GM18868 (cell line): ENCODE measurements at regions not wholly inside any gene's neighbourhood (a gene's known extent, or its start where the extent isn't known, plus 50 kb on each side); places are given as distances from the start of the nearest gene placed in this dataset.
"Not testable (repeated sequence)": the region's sequence is repeated elsewhere in the genome, so short reads cannot be mapped to it uniquely, and the experiment has no call there.

Experiments used
- ATAC-seq: cut with Tn5 transposase; IDR thresholded peaks from one replicate; pipeline ENCODE4 v1.9.1; 2021; ENCODE audit warnings: mild to moderate bottlenecking, moderate library complexity; ENCODE audit not compliant: unreplicated experiment

DNA sequence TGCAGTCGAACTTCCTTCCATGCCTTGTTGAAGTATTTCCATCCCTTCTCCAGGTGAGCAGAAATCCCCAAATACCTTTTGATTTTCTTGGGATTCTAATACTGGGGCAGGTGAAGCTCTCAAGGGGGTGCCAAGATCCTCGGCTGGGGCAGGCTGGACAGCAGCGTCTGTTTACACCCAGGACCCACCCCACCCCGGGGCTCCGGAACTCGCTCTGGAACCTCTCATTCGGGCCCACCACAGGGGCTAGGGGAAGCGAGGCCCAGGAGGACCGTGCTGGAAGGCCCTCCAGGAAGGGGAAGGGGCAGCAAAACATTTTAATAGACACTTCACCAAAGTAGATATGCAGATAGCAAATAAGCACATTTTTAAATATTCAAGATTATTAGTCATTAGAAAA, 161.9 kb upstream of the GORAB start:
- ATAC-seq: no peak

DNA sequence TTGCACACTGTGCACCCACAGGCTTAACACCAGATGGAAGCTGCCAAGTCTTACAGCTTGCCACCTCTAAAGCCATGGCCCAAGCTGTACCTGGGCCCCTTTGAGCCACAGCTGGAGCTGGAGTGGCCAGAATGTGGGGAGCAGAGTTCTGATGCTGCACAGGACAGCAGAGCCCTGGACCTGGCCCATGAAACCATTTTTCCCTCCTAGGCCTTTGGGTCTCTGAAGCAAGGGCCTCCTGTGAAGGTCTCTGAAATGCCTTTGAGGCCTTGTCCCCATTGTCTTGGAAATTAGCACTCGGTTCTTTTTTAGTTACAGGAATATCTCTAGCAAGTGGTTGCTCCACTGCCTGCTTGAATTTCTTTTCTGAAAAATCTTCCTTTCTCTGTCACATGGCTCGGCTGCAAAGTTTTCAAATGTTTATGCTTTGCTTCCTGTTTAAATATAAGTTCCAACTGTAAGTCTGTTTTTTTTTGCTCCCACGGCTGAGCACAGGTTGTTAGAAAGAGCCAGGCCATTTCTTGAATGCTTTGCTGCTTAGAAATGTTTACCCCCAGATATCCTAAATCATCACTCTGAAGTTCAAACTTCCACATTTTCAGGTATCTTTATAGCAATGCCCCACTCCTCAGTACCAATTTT, 156.8 kb upstream of the GORAB start:
- ATAC-seq: no peak

DNA sequence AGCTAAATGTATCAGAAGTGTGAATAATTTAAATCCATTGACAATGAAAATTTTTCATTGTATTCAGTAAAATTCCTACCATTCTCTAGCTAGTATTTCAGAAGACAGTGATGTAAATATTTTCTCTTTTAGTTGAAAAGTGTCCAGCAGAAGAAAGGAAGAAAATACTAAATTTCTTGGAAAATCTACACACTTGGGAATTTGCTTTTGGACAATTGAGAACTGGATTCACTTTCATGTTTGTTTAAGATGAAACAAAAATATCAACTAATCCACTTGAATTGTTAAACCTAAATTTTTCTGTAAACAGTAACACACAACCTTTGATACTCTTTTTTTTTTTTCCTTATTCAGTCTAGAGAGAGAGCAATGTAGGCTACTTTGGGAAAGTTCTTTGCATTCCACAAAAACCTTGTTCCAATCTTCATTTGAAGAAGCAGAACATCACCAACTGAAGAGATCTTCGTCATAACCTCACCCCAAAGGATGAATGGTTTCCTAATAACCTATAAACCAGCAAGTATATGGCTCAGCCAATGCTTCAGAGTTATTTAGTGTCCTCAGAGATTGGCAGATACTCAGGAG, 155.1 kb upstream of the GORAB start:
- ATAC-seq: no peak

DNA sequence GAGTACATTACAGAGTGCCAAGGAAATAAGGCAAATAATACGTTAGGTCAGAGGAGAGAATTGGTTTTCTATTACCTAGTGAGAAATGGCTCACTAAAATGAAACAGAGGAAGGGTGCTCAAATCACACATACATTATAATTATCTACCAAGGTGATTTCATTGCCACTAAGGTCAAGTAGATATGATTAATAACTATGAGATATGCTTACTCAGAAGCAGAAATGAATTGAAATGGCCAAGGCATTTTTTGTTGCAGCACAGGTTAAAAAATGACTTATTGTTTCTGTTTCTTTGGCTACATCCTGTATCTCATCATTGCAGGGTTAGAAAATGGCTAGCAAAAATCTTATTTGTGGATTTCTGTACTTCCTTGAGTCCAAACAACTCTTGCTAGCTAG, 154.5 kb upstream of the GORAB start:
- no peak for ATAC-seq

DNA sequence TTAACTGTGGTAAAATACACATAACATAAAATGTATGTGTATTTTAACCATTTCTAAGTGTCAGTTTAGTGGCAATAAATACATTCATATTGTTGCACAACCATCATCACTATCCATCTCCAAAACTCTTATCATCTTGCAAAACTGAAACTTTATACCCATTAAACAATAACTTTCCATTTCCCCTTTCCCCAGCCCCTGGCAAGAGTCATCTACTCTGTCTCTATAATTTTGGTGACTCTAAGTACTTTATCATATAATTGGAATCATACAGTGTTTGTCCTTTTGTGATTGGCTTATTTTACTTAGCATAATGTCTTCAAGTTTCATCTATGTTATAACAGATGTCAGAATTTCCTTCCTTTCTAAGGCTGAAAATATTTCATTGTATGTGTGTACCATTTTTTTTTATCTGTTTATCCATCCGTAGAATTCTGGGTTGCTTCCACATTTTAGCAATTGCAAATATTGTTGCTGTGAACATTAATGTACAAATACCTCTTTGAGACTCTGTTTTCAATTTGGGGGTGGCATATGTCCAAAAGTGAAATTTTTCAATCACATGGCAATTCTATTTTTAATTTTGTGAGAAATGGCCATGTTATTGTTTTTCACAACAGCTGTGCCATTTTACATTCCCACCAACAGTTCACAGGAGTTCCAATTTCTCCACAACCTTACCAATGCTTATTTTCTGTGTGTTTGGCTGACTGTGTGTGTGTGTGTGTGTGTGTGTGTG, 153.9 kb upstream of the GORAB start:
- ATAC-seq: no peak

DNA sequence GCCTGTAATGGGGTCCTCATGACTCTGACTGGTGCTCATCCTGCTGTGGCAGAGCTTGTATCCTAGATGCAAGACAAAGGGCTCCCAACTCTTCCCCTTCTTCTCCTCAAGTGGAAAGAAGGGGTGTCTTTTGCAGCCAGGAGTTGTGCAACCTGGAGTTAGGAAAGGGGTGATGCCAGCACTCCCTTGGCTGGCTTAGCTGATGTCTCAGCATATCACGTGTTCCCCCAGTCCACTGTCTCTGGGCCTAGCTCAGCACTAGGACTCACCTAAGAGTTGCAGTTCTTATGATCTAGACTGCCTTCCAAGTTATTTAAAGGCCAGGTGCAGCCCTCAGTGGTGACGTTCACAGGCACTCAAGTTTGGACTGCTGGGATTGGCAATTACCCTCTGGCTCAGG, 146.2 kb upstream of the GORAB start:
- ATAC-seq: no peak

DNA sequence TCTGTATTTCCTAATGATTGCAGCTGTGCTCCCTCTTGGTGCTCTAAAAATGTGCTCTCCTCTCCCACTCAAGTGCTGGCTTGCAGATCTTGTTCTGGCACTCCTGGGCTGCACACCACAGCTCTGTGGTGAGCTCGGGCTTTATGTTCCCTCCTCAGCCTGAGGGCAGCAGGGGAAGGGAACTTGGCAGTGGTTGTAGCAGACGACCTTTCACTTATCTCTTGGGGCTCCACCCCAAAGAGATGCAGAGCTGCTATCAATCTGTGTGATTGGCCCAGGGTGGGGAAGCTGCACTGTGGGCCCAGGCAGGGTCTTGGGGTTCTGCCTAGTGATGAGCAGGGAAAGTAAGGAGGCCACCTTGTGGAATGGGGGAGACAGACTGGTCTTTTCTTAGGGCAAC, 143.5 kb upstream of the GORAB start:
- no peak for ATAC-seq

DNA sequence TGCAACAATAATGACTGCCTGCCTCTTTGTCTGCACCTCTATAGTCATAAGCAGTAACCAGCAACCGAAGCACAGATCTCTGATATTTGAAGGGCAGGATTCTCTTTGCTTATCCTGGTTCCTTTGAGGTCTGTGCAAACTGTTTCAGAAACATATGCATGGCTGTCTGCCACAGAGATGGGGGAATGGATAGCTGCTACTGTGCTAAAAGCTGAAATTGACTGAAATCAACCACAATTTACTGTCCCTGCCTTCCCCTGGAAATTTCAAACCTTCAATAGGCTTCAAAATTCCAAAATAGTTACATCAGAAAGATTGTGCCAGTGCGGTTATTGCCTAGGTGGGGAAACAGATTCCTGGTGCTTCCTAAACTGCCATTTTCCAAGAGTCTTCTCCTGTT, 136.8 kb upstream of the GORAB start:
- no peak for ATAC-seq

DNA sequence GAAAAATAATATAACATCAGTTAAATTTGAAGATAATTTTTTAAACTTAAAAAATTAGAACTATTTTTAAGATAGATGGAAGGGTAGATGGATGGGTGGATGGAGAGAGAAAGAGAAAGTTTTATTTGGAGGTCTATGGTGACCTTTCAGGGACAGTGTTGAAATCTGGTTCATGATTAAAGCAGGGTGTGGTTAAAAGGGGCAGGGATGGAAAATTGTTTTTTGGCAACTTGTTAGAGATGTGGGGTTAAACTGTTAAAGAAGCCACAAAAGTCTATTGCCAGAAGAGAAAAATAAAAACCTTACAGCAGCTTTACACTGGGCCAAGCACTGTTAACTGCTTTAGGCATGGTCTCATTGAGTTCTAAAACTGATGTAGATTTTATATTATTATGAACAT, 134.9 kb upstream of the GORAB start:
- no peak for ATAC-seq

DNA sequence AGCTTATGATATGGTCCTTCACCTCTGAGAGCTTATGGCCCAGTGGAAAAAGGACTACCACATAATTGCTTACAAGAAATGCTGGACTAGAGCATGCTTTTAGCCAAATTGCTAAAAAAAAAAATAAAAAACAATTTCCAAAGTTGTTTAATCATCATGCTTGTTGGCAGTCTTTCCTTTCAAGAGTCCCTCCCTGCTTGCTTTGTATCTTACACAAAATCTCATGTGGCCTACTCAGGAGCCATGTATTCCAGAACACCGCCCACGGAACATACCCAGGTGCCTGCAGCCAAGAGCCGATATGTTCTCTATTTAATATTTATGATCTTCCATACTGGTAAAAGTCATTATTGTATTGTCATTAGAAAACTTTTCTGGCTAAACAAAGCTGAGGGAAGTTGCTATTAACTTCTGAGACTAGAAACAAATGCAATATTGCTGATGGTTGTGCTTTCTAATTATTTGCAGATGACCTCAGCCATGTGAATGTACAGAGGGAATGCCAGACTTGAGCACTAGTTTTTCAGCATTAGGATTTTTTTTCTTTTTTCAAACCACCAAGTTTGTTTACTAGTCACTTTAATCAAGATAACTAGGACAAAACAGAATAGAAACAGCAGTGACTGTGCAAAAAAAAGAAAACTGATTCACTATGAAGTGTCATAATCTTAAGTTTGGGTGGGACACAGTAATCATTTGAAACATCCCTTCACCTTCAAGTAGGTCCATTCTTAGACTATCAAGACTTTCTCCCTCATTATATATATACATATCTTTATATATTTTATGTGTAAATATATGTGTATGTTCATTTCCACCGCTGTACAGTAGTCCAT, 129.3 kb upstream of the GORAB start:
- ATAC-seq: no peak

DNA sequence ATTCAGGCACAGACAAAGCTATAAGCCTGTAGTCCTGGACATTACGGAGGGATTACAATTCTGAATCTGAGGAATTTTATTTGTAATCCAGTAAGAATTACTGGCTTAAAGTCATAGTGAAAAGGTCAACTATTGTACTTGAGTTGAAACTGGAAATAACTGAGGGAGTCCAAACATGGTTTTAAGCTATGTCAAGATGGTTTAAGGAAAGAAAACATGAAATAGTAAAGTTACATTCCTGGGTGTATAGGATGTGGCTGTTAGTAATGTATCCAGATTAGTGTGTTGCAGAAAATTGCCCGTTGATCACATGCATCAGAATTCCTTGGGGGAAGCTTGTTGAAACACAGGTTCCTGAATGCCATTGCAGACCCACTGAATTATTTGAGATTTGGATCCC, 124.8 kb upstream of the GORAB start:
- no peak for ATAC-seq

DNA sequence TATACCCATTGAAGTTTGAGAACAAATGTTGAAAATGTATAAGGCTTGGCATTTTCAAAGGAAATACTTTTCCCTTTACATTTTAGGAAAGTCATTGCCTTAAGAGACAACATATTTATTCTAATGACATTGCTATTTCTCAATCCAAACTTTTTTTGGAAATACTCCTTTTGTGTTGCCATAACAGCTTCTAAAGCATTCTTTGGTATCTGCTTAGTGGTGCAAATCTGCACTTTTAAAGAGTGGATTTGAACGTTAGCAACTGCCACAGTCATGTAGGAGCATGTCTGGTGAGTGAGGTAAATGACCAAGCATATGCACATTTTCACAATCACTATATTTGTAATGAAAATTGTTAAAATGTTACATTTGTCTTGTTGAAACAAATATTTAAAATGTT, 124.4 kb upstream of the GORAB start:
- no peak for ATAC-seq

DNA sequence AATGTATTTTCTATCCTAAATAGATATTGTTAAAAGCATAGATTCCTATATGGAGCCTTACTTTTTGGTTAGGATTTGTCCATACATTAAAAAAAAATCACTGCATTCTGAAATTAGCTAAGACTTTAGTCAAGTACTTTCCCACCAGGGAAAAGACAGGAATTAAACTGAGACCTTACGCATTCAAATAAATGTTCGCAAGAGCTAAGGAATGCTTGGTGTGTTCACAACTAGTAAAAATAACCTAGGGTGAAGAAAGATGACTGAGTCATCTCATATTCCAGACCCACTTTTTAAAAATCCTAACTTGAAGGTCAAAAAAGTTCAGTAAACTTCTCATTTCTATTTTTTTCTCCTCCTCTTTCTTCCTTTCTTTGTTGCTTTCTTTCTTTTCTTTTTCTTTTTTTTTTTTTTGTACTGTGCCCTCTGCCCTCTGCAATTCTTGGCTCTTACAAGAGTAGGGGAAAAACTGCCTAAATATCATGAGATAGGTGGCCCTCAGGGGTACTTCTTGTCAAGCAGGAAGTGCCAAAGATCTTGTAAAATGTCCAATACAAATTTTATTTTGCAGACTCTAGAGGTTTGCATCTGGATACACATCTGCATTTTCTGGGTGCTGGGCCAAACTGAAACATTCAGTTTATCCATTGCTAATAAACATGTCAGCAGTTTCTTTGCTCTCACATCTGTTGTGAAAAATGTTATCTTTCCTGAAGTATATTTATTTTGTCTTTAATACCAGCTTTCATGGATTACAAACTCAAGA, 121.4 kb upstream of the GORAB start:
- ATAC-seq: no peak

DNA sequence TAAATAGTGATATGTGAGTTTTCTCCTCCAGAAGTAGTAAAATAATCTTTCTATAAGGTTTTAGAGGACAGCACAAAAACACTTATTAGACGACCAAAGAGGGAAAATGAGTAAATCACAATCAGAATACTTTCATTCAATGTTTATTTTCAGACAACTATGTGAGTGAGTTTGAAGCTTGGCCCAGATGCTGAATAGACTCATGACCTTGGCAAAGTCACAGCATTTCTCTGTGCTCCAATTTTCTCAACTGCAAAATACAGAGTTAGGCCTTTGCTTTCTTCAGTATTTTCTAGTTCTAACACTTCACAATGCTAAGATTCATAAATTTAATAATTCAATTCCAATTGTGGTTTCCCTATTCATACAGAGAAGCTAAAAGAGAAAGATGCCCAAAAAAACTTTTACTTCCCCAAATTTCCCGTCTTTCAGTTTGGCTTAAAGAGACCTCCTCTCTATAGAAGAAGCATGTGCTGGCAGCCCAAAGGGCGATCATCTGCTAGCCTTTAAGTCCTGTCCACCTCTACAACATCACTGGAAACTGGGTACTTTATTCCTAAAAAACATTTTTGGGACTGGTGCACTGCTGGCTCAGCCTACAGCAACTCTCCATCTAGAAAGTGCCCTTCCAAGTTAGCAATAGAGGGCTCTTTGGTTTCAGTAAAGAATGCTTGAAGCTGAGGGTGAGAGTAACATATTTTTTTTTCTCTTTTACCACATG, 116.8 kb upstream of the GORAB start:
- ATAC-seq: no peak

DNA sequence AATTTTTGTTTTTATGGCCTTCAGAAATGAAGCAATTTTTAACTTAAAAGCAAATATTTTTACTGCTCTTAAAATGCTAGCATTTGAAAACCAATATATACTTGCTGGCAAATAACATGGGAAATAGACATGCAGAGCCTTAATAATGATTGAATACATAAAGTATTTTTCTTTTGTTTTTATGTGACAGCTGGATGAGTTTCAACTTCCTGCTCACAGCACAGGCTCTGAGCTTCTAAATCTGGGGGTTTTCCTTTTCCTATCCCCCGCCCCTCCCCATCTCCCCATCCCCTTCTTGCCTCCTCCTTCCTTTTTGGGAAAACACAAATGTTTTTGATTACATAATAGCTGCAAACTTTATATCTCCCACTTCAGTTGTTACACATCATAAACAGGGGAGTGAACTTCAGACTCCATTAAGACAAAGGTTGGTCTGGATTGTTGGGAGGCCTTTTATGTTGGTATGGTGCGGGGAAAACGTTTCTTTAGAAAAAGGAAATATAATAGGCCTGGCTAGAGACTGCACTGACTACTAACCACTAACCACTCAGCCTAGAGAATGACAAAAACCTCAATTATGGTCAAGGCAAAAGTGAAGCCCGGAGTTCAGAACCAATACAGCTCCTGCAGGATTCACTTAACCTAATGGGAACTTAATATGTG, 116.1 kb upstream of the GORAB start:
- ATAC-seq: no peak

DNA sequence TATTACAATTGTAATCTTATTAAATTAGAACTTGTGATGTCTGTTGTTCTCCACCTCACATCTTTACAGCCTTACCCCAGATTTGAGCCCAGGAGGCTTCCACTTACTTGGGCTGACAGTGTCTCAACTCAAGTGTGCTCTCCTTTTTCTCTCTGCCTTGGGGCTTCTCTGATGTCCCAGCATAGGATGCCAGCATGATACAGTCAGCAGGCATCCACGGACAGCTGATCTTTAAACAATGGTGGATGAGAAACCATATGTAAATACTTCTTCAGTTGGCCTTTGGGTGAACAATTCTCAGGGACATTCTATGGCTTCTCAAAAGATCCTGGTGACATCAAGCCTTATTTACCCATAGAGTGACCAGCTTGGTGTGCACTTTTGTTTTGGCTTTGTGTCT, 107.6 kb upstream of the GORAB start:
- ATAC-seq: no peak

DNA sequence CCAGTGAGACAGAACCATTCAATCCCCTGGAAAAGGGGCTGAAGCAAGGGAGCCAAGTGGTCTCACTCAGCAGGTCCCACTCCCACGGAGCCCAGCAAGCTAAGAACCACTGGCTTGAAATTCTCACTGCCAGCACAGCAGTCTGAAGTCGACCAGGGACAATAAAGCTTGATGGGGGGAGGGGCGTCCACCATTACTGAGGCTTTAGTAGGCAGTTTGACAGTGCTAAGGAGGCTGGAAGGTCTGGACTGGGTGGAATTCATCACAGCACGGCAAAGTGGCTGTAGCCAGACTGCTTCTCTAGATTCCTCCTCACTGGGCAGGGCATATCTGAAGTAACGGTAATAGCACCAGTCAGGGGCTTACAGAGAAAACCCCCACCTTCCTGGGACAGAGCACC, 105.4 kb upstream of the GORAB start:
- ATAC-seq: no peak

DNA sequence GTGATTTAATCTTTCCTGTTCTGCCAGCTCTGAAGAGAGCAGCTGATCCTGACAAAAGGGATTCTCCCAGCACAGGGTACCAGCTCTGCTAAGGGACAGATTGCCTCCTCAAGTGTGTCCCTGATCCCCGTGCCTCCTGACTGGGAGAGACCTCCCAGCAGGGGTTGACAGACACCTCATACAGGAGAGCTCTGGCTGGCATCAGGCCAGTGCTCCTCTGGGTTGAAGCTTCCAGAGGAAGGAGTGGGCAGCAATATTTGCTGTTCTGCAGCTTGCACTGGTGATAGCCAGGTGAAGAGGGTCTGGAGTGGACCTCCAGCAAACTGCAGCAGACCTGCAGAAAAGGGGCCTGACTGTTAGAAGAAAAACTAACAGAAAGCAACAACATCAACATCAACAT, 105.0 kb upstream of the GORAB start:
- not testable (repeated sequence) for ATAC-seq

DNA sequence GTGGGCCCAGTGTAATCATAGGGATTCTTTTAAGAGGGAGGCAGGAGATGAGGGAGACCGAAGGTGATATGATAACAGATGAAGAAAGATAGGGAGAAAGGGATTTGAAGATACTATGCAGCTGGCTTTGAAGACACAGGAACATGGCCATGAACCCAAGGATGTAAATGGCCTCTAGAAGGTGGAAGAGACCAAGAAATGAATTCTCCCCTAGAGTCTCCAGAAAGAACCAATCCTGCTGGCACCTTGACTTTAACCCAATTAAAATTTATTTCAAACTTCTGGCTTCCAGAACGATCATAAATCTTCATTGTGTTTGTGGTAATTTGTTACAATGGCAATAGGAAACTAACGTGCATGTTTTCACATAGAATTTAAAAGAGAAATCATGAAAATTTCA, 95.0 kb upstream of the GORAB start:
- ATAC-seq: no peak

DNA sequence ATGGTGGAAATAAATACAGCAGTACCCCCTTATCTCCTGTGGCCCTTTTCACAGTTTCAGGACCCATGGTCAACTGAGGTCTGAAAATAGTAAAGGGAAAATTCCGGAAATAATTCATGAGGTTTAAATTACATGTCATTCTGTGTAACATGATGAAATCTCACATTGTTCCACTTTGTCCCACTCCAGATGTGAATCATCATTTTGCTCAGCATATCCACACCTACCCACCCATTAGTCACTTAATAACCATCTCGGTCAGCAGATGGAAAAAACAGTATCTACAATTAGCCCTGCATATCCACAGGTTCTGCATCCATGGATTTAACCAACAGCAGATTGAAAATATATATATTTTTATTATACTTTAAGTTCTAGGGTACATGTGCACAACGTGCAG, 86.9 kb upstream of the GORAB start:
- ATAC-seq: no peak
